Mucosa of descending colon (tissue), 3 donors: ENCODE measurements at regions not wholly inside any gene's neighbourhood (a gene's known extent, or its start where the extent isn't known, plus 50 kb on each side); places are given as distances from the start of the nearest gene placed in this dataset.

ENCODE experiments used
- ATAC-seq: fragments of 200-7000 bp; cut with Tn5 transposase; one replicate; pipeline ENCODE4 v1.9.1; 2020; ENCODE audit warnings: mild to moderate bottlenecking, moderate library complexity
- DNase-seq, 3 donors: peaks; one replicate each; pipeline ENCODE4 v3.0.0-alpha.2; 2020
- H3K36me3 ChIP-seq: fragments of 200-600 bp; one replicate; pipeline ENCODE4 v1.8.0; 2021; ENCODE audit warnings: low read depth, mild to moderate bottlenecking
- H3K4me1 ChIP-seq: fragments of 200-600 bp; one replicate; pipeline ENCODE4 v1.8.0; 2021; ENCODE audit warnings: low read depth, mild to moderate bottlenecking
- H3K4me3 ChIP-seq: fragments of 200-600 bp; one replicate; pipeline ENCODE4 v1.8.0; 2021; ENCODE audit warnings: mild to moderate bottlenecking
- H3K9me3 ChIP-seq: fragments of 200-600 bp; one replicate; pipeline ENCODE4 v1.8.0; 2021; ENCODE audit warnings: mild to moderate bottlenecking
- intact Hi-C, 2 donors: fragments of 100-400 bp; cut with DNase I in 1 of 2; cut with micrococcal nuclease in 1 of 2; formaldehyde crosslinking; loops; one replicate each; pipeline versions ENCODE4 v1.11.0 to v1.11.1; 2022; cut with DNase I, micrococcal nuclease
- TF ChIP-seq, protein P1 (sequence below): fragments of 200-600 bp; IDR thresholded peaks from one replicate; pipeline ENCODE4 v1.8.0; 2022; ENCODE audit warnings: antibody characterized with exemption, mild to moderate bottlenecking
- donor health status: DM: no; HTN: no; CAD: no; lungs with moderate emphysema.
- donor health status: DM: no; HTN: no; CAD: no.
- donor health status: DM: no; HTN: yes; CAD: no.

- TF ChIP-seq, protein P1, sequence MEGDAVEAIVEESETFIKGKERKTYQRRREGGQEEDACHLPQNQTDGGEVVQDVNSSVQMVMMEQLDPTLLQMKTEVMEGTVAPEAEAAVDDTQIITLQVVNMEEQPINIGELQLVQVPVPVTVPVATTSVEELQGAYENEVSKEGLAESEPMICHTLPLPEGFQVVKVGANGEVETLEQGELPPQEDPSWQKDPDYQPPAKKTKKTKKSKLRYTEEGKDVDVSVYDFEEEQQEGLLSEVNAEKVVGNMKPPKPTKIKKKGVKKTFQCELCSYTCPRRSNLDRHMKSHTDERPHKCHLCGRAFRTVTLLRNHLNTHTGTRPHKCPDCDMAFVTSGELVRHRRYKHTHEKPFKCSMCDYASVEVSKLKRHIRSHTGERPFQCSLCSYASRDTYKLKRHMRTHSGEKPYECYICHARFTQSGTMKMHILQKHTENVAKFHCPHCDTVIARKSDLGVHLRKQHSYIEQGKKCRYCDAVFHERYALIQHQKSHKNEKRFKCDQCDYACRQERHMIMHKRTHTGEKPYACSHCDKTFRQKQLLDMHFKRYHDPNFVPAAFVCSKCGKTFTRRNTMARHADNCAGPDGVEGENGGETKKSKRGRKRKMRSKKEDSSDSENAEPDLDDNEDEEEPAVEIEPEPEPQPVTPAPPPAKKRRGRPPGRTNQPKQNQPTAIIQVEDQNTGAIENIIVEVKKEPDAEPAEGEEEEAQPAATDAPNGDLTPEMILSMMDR = no peak
- intact Hi-C loops = no loop called here
- no peaks in the 10 kb centered on the region for H3K9me3 ChIP-seq
- H3K36me3 ChIP-seq = no peaks in the 10 kb centered on the region
- no peak overlapping the region for H3K4me3 ChIP-seq
- no peak for DNase-seq
- no peaks in the 10 kb centered on the region for H3K4me1 ChIP-seq
- peak; percentile 21 for ATAC-seq
These were observed 145.4 kb upstream of the SPOPL start for GRCh38 chr2:138356178-138356577.

GRCh38 chr2:138359532-138359931, 142.0 kb upstream of the SPOPL start:
- ATAC-seq (no peak), DNase-seq (no peak)
- H3K9me3 ChIP-seq = no peaks in the 10 kb centered on the region
- H3K4me3 ChIP-seq = no peak overlapping the region
- TF ChIP-seq, protein P1 = no peak
- intact Hi-C loops = no loop called here
- H3K36me3 ChIP-seq = no peaks in the 10 kb centered on the region
- no peaks in the 10 kb centered on the region for H3K4me1 ChIP-seq

DNA sequence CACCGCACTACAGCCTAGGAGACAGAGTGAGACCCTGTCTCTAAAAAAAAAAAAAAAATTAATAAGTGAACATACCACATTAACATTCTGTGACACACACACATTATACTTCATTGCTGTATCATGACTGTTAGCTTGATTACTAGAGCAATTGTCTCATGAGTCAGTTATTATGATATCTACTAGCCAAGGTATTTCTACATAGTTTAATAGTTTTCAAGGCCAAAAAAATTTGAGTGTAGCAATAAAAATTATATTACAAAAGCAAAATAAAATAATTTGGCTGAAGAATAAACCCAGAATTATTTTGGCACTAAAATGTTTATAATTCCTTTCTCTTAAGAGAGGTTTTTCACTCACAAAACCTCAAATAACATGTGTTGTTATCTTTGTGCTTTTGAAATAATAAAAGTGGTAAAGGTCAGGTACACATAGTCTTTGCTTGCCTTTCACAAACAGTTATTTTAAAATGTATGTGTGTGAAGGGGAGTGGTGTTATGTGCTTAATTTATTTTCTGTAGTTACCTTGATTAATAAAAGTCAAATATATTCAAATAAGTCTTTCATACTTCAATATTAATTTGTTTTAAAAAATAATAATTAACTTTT, 136.9 kb upstream of the SPOPL start:
- H3K4me3 ChIP-seq = no peak overlapping the region
- DNase-seq (no peak), ATAC-seq (no peak)
- TF ChIP-seq, protein P1 = no peak
- no peaks in the 10 kb centered on the region for H3K36me3 ChIP-seq
- intact Hi-C loops = no loop called here
- H3K4me1 ChIP-seq = no peaks in the 10 kb centered on the region
- H3K9me3 ChIP-seq = no peaks in the 10 kb centered on the region

- TF ChIP-seq, protein P1 = no peak
- intact Hi-C loops = no loop called here
- Histone ChIP-seq H3K36me3 (no peaks in the 10 kb centered on the region), H3K4me3 (no peak overlapping the region), H3K4me1 (no peaks in the 10 kb centered on the region), H3K9me3 (no peaks in the 10 kb centered on the region)
- DNase-seq = no peak
- ATAC-seq = no peak
These were observed 136.0 kb upstream of the SPOPL start for GRCh38 chr2:138365581-138365980.

DNA sequence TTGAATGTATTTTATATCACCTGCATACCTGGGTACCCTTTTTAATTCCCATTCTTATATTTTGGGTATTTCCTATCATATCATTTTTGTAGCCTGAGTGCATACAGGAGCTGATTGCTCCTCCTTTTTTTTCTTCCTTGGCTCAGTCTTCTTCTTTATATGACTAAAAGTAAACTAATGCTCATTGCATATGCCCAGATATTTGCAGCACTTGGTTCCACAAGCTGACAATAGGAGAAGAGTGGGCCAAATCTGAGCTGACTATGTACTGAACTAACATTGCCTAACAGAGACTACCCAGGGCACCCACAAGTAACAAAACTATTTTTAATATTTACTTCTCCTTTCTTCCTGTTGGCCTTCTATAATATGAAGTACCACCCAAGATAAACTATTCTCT, 131.7 kb upstream of the SPOPL start:
- ATAC-seq (no peak), DNase-seq (no peak)
- Histone ChIP-seq H3K4me1 (no peaks in the 10 kb centered on the region), H3K36me3 (no peaks in the 10 kb centered on the region), H3K9me3 (no peaks in the 10 kb centered on the region), H3K4me3 (no peak overlapping the region)
- TF ChIP-seq, protein P1 = no peak
- intact Hi-C loops = loop anchor here in 1 of 2 donors (5.0 kb wide), 1 partner anchor 188 kb away; no protein-coding TSS in a partner anchor
